SK-N-SH (cell line): ENCODE measurements at regions not wholly inside any gene's neighbourhood (a gene's known extent, or its start where the extent isn't known, plus 50 kb on each side); places are given as distances from the start of the nearest gene placed in this dataset.

Source experiments
- CTCF ChIA-PET: fragments of 300-600, 350-600 bp; formaldehyde crosslinking; extraction: SDS; loops from one replicate; lab custom pipeline; 2021; lab: Yijun Ruan, JAX
- POLR2A ChIA-PET: fragments of 350-600 bp; sonication (Branson Sonifier 250); formaldehyde crosslinking; extraction: SDS; loops from one replicate; lab custom pipeline; 2020; ENCODE audit warnings: antibody characterized with exemption, inconsistent platforms; lab: Yijun Ruan, JAX
- DNase-seq: peaks from one replicate; pipeline ENCODE4 v3.0.0; 2012
- H2AFZ ChIP-seq: fragments of 200-600 bp; sonication (generic); 2 replicates; pipeline ENCODE4 v1.8.1; 2016; ENCODE audit warnings: antibody characterized with exemption, mild to moderate bottlenecking, low read depth
- H3F3A ChIP-seq: fragments of 200-600 bp; sonication (generic); replicated peaks from 2 replicates; pipeline ENCODE3; 2016; ENCODE audit warnings: antibody characterized with exemption, mild to moderate bottlenecking; ENCODE audit not compliant: insufficient read depth
- H3K27ac ChIP-seq, 2 experiments: fragments of 200-500 bp in 1 of 2; fragments of 200-600 bp in 1 of 2; sonication (Bioruptor generic) in 1 of 2; sonication (generic), shearing (Covaris generic) in 1 of 2; 2 replicates each; pipeline versions ENCODE4 v1.5.1 to v1.6.1; 2014 to 2016; ENCODE audit warnings: low read depth in 2 of 2, inconsistent platforms in 1 of 2, low read length in 1 of 2, mild to moderate bottlenecking in 1 of 2, mixed read lengths in 1 of 2
- H3K27me3 ChIP-seq: fragments of 200-600 bp; sonication (generic), shearing (Covaris generic); 2 replicates; pipeline ENCODE4 v1.6.1; 2016; ENCODE audit warnings: mixed run types; ENCODE audit not compliant: insufficient read depth
- H3K36me3 ChIP-seq, 2 experiments: fragments of 200-500 bp in 1 of 2; fragments of 200-600 bp in 1 of 2; sonication (Bioruptor generic) in 1 of 2; sonication (generic) in 1 of 2; replicated peaks in 1 of 2; 2 replicates each; pipeline versions ENCODE3 to v1.5.1; 2014 to 2016; ENCODE audit warnings: low read length in 1 of 2, mild to moderate bottlenecking in 1 of 2; ENCODE audit not compliant: insufficient read depth in 2 of 2, control insufficient read depth in 1 of 2
- H3K4me1 ChIP-seq, 2 experiments: fragments of 200-500 bp in 1 of 2; fragments of 200-600 bp in 1 of 2; sonication (Bioruptor generic) in 1 of 2; sonication (generic), shearing (Covaris generic) in 1 of 2; 2 replicates each; pipeline versions ENCODE4 v1.5.1 to v1.6.1; 2014 to 2016; ENCODE audit warnings: low read depth in 1 of 2, low read length in 1 of 2, mixed run types in 1 of 2; ENCODE audit not compliant: insufficient read depth in 2 of 2, control insufficient read depth in 1 of 2
- H3K4me2 ChIP-seq: fragments of 200-600 bp; sonication (generic), shearing (Covaris generic); 2 replicates; pipeline ENCODE4 v1.6.1; 2017; ENCODE audit warnings: mixed run types
- H3K4me3 ChIP-seq, 2 experiments: fragments of 200-500 bp in 1 of 2; fragments of 200-600 bp in 1 of 2; sonication (Bioruptor generic) in 1 of 2; sonication (generic), shearing (Covaris generic) in 1 of 2; 2 replicates each; pipeline versions ENCODE4 v1.5.1 to v1.8.1; 2014 to 2016; ENCODE audit warnings: low read depth in 2 of 2, inconsistent platforms in 1 of 2, low read length in 1 of 2, mild to moderate bottlenecking in 1 of 2, mixed read lengths in 1 of 2, moderate library complexity in 1 of 2
- H3K79me2 ChIP-seq: fragments of 200-600 bp; sonication (generic); 2 replicates; pipeline ENCODE4 v1.8.1; 2017; ENCODE audit warnings: mild to moderate bottlenecking; ENCODE audit not compliant: insufficient read depth
- H3K9ac ChIP-seq: fragments of 200-600 bp; sonication (generic); 2 replicates; pipeline ENCODE4 v1.6.1; 2017; ENCODE audit warnings: mixed run types
- H3K9me2 ChIP-seq: fragments of 200-600 bp; sonication (generic); 2 replicates; pipeline ENCODE4 v1.6.1; 2017; ENCODE audit warnings: mixed run types
- H3K9me3 ChIP-seq: fragments of 200-600 bp; sonication (generic); 2 replicates; pipeline ENCODE4 v1.6.1; 2017; ENCODE audit warnings: mixed run types, mild to moderate bottlenecking, moderate library complexity
- H4K20me1 ChIP-seq: fragments of 200-600 bp; sonication (generic); 2 replicates; pipeline ENCODE4 v1.6.1; 2017; ENCODE audit warnings: mild to moderate bottlenecking, mixed run types; ENCODE audit not compliant: insufficient read depth
- EZH2phosphoT487 ChIP-seq: fragments of 200-600 bp; sonication (generic); IDR thresholded peaks from 2 replicates; pipeline ENCODE4 v1.6.1; 2017; ENCODE audit warnings: low read depth, mixed run types, mild to moderate bottlenecking, antibody characterized with exemption, moderate library complexity, borderline replicate concordance
- FOSL2 ChIP-seq: IDR thresholded peaks from 2 replicates; pipeline ENCODE4 v1.4.0; 2012; ENCODE audit warnings: low read depth, mild to moderate bottlenecking, moderate library complexity, borderline replicate concordance
- FOXM1 ChIP-seq: IDR thresholded peaks from 2 replicates; pipeline ENCODE4 v1.4.0; 2012; ENCODE audit warnings: low read depth, mild to moderate bottlenecking
- MXI1 ChIP-seq: IDR thresholded peaks from 2 replicates; pipeline ENCODE4 v1.6.1; 2012; ENCODE audit warnings: mild to moderate bottlenecking, low read depth, low read length, improper control_type of control experiment
- NRF1 ChIP-seq: IDR thresholded peaks from 2 replicates; pipeline ENCODE4 v1.6.1; 2012; ENCODE audit warnings: low read depth, mild to moderate bottlenecking, low read length
- POLR2AphosphoS5 ChIP-seq: IDR thresholded peaks from 2 replicates; pipeline ENCODE4 v1.6.1; 2012; ENCODE audit warnings: low read depth, low read length
- RCOR1 ChIP-seq: fragments of 150-350 bp; IDR thresholded peaks from 2 replicates; pipeline ENCODE4 v1.6.1; 2017; ENCODE audit warnings: antibody characterized with exemption, low read length
- RFX5 ChIP-seq: IDR thresholded peaks from 2 replicates; pipeline ENCODE4 v1.6.1; 2012; ENCODE audit warnings: mild to moderate bottlenecking, improper control_type of control experiment, low read length
- SIN3A ChIP-seq: IDR thresholded peaks from 2 replicates; pipeline ENCODE4 v1.6.1; 2012; ENCODE audit warnings: low read depth, mild to moderate bottlenecking, low read length, moderate library complexity, borderline replicate concordance
- SMC3 ChIP-seq: IDR thresholded peaks from 2 replicates; pipeline ENCODE4 v1.6.1; 2012; ENCODE audit warnings: low read depth, low read length, improper control_type of control experiment
- TEAD4 ChIP-seq: IDR thresholded peaks from 2 replicates; pipeline ENCODE4 v1.4.0; 2012; ENCODE audit warnings: mild to moderate bottlenecking, borderline replicate concordance; ENCODE audit not compliant: insufficient read depth
- YY1 ChIP-seq: IDR thresholded peaks from 2 replicates; pipeline ENCODE4 v1.4.0; 2012; ENCODE audit warnings: low read depth, mild to moderate bottlenecking
- WGBS: methylation state at CpG from one replicate; pipeline ENCODE4 v1.1.6; 2017; ENCODE audit warnings: low lambda C conversion rate; 5-methylcytosine and 5-hydroxymethylcytosine counted together
- TF ChIP-seq, protein P1 (sequence below): fragments of 200-600 bp; sonication (generic); IDR thresholded peaks from 2 replicates; pipeline ENCODE4 v1.6.1; 2017; ENCODE audit warnings: antibody characterized with exemption, mild to moderate bottlenecking, moderate library complexity
- TF ChIP-seq, protein P2 (sequence below): IDR thresholded peaks from 2 replicates; pipeline ENCODE4; 2012
- TF ChIP-seq, protein P3 (sequence below): fragments of 150-350 bp; IDR thresholded peaks from 2 replicates; pipeline ENCODE4 v1.6.1; 2017; ENCODE audit warnings: antibody characterized with exemption, low read length, low read depth, borderline replicate concordance
- TF ChIP-seq, protein P4 (sequence below): fragments of 150-350 bp; IDR thresholded peaks from 2 replicates; pipeline ENCODE4 v1.6.1; 2016; ENCODE audit warnings: mild to moderate bottlenecking, low read depth, low read length

DNA sequence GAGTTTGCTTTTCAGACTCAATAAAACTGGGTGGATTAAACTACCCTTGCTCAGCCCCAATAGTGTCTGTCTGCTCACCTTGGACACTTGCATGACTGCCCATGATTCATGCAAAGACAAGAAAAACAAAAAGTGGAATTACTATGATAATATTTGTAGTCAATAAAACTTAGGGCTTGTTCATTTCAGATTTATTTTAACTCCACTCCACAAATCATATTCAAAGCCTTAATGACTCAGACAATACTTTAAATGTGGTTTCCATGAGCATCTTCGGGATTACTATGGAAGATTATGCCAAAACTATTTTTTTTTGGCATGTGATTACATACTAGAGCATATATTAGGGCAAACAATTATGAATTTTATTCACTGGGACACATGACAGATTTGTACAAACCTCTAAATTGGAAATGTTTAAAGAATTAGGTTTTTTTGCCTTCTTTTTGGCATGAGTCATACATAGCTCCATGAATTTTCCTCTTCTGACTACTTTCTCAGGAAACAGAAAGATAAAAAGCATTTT lies 468.9 kb downstream of the ACTL7B start (continued):
- TF ChIP-seq EZH2phosphoT487 (no peak), RFX5 (no peak), NRF1 (no peak), FOXM1 (no peak; the same call in 1 of the 2 replicates), TEAD4 (peak; percentile 52; the same call in 1 of the 2 replicates), FOSL2 (peak; percentile 68), POLR2AphosphoS5 (peak; percentile 69; the same call in 1 of the 2 replicates), MXI1 (no peak), SMC3 (no peak), SIN3A (no peak)
- TF ChIP-seq, protein P1, sequence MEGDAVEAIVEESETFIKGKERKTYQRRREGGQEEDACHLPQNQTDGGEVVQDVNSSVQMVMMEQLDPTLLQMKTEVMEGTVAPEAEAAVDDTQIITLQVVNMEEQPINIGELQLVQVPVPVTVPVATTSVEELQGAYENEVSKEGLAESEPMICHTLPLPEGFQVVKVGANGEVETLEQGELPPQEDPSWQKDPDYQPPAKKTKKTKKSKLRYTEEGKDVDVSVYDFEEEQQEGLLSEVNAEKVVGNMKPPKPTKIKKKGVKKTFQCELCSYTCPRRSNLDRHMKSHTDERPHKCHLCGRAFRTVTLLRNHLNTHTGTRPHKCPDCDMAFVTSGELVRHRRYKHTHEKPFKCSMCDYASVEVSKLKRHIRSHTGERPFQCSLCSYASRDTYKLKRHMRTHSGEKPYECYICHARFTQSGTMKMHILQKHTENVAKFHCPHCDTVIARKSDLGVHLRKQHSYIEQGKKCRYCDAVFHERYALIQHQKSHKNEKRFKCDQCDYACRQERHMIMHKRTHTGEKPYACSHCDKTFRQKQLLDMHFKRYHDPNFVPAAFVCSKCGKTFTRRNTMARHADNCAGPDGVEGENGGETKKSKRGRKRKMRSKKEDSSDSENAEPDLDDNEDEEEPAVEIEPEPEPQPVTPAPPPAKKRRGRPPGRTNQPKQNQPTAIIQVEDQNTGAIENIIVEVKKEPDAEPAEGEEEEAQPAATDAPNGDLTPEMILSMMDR = no peak

DNA sequence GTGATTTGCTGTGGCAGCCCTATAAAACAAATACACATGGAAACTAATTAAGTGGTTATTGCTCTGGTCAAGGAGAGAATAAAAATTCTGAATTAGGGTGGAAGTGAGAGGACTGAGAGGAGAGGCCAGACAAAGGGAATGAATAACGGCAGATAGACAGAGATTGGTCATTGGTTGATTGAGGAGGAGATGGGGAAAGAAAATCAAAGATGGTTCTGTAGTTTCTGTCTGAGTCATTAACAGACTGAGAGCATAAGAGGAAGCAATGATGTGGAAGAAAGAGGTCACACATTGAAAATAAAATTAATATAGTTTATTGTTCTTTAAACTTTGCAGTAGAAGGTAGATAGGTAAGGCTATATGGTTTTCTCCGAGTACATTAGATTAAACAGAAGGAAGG lies 469.8 kb downstream of the ACTL7B start:
- H3K4me3 ChIP-seq = no peak overlapping the region
- DNase-seq = no peak
- 22% methylated on average over 2 of the region's 2 CpGs for WGBS
- no peak overlapping the region for H2AFZ ChIP-seq
- TF ChIP-seq, protein P2, sequence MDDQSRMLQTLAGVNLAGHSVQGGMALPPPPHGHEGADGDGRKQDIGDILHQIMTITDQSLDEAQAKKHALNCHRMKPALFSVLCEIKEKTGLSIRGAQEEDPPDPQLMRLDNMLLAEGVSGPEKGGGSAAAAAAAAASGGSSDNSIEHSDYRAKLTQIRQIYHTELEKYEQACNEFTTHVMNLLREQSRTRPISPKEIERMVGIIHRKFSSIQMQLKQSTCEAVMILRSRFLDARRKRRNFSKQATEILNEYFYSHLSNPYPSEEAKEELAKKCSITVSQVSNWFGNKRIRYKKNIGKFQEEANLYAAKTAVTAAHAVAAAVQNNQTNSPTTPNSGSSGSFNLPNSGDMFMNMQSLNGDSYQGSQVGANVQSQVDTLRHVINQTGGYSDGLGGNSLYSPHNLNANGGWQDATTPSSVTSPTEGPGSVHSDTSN = no peak
- TF ChIP-seq RCOR1 = no peak
- no peak for TF ChIP-seq TEAD4
- TF ChIP-seq MXI1 = no peak
- TF ChIP-seq YY1 = no peak
- no peak for TF ChIP-seq POLR2AphosphoS5
- TF ChIP-seq, protein P3, sequence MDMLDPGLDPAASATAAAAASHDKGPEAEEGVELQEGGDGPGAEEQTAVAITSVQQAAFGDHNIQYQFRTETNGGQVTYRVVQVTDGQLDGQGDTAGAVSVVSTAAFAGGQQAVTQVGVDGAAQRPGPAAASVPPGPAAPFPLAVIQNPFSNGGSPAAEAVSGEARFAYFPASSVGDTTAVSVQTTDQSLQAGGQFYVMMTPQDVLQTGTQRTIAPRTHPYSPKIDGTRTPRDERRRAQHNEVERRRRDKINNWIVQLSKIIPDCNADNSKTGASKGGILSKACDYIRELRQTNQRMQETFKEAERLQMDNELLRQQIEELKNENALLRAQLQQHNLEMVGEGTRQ = no peak
- TF ChIP-seq, protein P4, sequence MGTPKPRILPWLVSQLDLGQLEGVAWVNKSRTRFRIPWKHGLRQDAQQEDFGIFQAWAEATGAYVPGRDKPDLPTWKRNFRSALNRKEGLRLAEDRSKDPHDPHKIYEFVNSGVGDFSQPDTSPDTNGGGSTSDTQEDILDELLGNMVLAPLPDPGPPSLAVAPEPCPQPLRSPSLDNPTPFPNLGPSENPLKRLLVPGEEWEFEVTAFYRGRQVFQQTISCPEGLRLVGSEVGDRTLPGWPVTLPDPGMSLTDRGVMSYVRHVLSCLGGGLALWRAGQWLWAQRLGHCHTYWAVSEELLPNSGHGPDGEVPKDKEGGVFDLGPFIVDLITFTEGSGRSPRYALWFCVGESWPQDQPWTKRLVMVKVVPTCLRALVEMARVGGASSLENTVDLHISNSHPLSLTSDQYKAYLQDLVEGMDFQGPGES = no peak
- H3K36me3 ChIP-seq = no peaks in the 10 kb centered on the region
- H3K9ac ChIP-seq = no peak overlapping the region
- H3F3A ChIP-seq = peaks cover 9% of the 10 kb centered on the region
- H3K9me2 ChIP-seq = no peaks in the 10 kb centered on the region; the same call in 1 of the 2 replicates
- ChIA-PET POLR2A (no interaction called here), CTCF (no interaction called here)
- no peaks in the 10 kb centered on the region; the same call in 1 of the 2 replicates for H3K79me2 ChIP-seq
- no peaks in the 10 kb centered on the region for H3K9me3 ChIP-seq
- peak overlapping the region in 1 of 2 experiments; percentile 80; a peak in 1 of 4 replicates for H3K27ac ChIP-seq
- no peaks in the 10 kb centered on the region; the same call in 1 of the 2 replicates for H3K27me3 ChIP-seq
- H3K4me2 ChIP-seq = no peak overlapping the region; the same call in 1 of the 2 replicates
- H4K20me1 ChIP-seq = no peaks in the 10 kb centered on the region
- H3K4me1 ChIP-seq = no peaks in the 10 kb centered on the region; a peak in 1 of 4 replicates
